Duodenal mucosa (tissue), 2 donors: ENCODE measurements at regions not wholly inside any gene's neighbourhood (a gene's known extent, or its start where the extent isn't known, plus 50 kb on each side); places are given as distances from the start of the nearest gene placed in this dataset.

Experiments
- H3K27ac ChIP-seq: one replicate; pipeline ENCODE4 v1.7.0; 2013; ENCODE audit warnings: low read depth, low read length
- H3K27me3 ChIP-seq, 2 donors: one replicate each; pipeline ENCODE4 v1.7.0; 2013; ENCODE audit warnings: low read length in 2 of 2, control low read depth in 1 of 2; ENCODE audit not compliant: insufficient read depth in 2 of 2, control insufficient read depth in 1 of 2
- H3K36me3 ChIP-seq, 2 donors: one replicate each; pipeline ENCODE4 v1.7.0; 2013; ENCODE audit warnings: low read length in 2 of 2, control low read depth in 1 of 2; ENCODE audit not compliant: insufficient read depth in 2 of 2, control insufficient read depth in 1 of 2
- H3K4me1 ChIP-seq, 2 donors: one replicate each; pipeline ENCODE4 v1.7.0; 2013; ENCODE audit warnings: low read length in 2 of 2, control low read depth in 1 of 2; ENCODE audit not compliant: insufficient read depth in 2 of 2, control insufficient read depth in 1 of 2
- H3K4me3 ChIP-seq, 2 donors: one replicate each; pipeline ENCODE4 v1.7.0; 2013; ENCODE audit warnings: low read length in 2 of 2, low read depth in 1 of 2
- H3K9ac ChIP-seq, 2 donors: one replicate each; pipeline ENCODE4 v1.7.0; 2013; ENCODE audit warnings: low read length in 2 of 2, low read depth in 1 of 2
- H3K9me3 ChIP-seq, 2 donors: one replicate each; pipeline ENCODE4 v1.7.0; 2013; ENCODE audit warnings: low read length in 2 of 2, control low read depth in 1 of 2; ENCODE audit not compliant: control insufficient read depth in 1 of 2

DNA sequence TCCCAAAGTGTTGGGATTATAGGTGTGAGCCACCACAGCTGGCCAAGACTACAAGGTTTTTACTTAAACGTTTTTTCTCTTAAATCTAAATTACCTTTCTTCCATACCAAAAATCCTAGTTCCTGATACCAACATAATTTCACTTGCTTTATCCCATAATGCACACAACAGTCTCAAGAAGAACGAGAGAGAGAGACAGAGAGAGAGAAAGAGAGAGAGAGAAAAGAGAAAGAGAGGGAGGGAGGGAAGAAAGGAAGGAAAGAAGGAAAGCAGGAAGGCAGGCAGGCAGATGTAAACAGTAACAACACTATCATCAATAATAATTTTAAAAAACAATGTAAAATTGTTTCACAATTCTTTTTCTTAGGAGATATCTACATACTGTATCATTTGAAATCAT, 118.4 kb downstream of the BTG1 start:
- no peaks in the 10 kb centered on the region for H3K36me3 ChIP-seq
- no peaks in the 10 kb centered on the region for H3K27me3 ChIP-seq
- no peak overlapping the region for H3K9ac ChIP-seq
- no peak overlapping the region for H3K4me3 ChIP-seq
- no peak overlapping the region for H3K27ac ChIP-seq
- H3K4me1 ChIP-seq = peaks cover 0 to 3% of the 10 kb centered on the region in 2 donors
- H3K9me3 ChIP-seq = no peaks in the 10 kb centered on the region

DNA sequence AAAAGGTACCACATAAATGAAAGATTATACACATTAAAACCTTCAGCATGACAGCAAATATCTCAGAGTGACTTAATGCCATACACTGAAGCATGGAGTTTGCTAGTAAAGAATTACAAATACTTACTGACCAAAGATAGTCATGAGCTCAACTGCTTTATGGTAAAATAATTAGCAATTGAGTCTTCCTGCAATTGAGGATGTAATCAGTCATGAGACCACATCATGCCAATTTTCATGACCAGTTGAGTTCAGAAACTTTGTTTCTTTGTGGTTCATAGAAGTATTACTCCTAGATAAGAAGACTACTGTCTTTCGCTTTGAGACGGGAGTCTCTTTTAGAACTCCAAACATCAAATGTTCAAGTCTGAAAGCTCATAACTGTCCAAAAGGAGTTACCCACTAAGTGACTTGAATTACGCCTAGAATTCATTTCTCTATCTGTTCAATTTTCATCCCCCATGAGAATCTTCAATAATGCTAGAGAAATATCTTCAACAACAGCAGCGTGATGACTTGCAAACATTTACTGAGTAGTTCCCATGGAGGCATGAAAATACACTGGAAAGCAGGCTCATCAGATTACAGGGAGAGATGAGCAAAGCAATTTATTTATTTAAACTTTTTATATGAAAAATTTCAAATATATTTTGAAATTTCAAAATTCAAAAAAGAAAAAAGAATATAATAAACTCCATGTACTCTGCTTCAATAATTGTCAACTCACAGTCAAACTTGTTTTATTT, 120.0 kb downstream of the BTG1 start:
- Histone ChIP-seq H3K9me3 (no peaks in the 10 kb centered on the region), H3K4me3 (no peak overlapping the region), H3K27me3 (no peaks in the 10 kb centered on the region), H3K4me1 (peaks cover 0 to 3% of the 10 kb centered on the region in 2 donors), H3K36me3 (no peaks in the 10 kb centered on the region), H3K27ac (no peak overlapping the region), H3K9ac (no peak overlapping the region)

DNA sequence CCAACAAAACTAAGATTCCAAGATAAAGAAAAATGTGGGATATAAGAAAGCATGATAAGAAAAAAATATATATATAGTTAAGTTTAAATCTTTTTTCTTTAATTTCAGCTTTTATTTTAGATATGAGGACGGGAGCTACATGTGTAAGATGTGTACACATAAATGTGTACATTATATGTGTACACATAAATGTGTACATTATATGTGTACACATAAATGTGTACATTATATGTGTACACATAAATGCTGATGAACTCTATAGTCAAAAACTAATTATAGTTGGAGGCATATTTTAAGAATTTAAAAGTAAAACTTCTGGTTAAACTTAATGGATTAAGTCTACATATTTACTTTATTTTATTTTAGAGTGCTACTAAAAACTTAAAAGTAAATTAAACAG, 123.6 kb downstream of the BTG1 start:
- Histone ChIP-seq H3K36me3 (no peaks in the 10 kb centered on the region), H3K9me3 (no peaks in the 10 kb centered on the region), H3K27me3 (no peaks in the 10 kb centered on the region), H3K9ac (no peak overlapping the region), H3K4me1 (no peaks in the 10 kb centered on the region), H3K4me3 (no peak overlapping the region), H3K27ac (no peak overlapping the region)

DNA sequence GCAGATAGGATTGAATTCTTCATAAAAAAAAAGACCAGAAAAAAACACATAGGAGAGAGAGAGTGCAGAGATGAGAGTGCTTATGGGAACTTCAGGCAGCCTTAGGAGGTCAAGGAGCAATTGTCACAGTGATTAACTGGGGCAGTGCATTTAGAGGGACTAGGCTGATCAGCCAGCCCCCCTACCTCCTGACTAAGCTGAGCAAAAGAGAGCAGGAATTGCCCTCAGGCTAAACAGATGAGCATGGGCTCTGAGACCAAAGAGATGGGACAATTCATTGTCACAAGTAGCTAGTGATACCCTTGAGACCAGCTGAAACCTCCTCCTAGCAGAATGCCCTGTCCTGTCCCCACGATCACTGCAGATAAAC, 124.0 kb downstream of the BTG1 start:
- no peaks in the 10 kb centered on the region for H3K9me3 ChIP-seq
- no peak overlapping the region for H3K9ac ChIP-seq
- no peak overlapping the region for H3K27ac ChIP-seq
- no peaks in the 10 kb centered on the region for H3K27me3 ChIP-seq
- H3K4me3 ChIP-seq = no peak overlapping the region
- no peaks in the 10 kb centered on the region for H3K4me1 ChIP-seq
- no peaks in the 10 kb centered on the region for H3K36me3 ChIP-seq

DNA sequence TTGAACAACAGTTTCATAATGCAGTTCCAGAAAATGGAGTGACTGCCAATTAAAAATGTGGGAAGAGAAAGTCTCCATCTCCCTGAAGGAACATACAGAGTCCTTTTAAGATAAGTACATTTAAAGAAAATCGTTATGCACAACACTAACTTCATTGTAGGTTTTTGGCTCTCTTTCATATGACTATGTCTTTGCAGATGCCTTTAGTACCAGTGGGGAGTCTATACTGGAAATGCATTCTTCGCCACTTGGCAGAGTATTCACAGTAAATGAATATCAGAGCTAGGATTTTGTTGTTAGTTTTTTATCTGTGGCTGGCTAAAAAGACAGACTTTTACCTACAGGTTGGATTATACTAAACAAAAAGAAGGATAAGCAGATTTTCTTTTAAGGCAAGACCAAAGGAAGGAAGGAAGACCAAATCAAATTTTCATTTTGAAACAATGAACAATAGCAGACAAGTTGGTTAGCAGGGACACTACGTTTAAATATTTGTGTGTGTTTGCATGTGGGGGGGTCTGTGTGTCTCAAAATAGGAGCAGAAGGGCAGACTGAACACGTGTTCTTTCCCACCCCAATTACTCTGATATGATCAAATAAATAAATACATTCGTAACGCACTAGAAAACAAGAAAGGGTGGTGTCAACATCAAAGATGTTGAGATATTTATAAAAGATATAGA, 124.5 kb downstream of the BTG1 start:
- no peaks in the 10 kb centered on the region for H3K27me3 ChIP-seq
- no peak overlapping the region for H3K4me3 ChIP-seq
- H3K9ac ChIP-seq = no peak overlapping the region
- no peaks in the 10 kb centered on the region for H3K9me3 ChIP-seq
- H3K27ac ChIP-seq = no peak overlapping the region
- no peaks in the 10 kb centered on the region for H3K4me1 ChIP-seq
- no peaks in the 10 kb centered on the region for H3K36me3 ChIP-seq

DNA sequence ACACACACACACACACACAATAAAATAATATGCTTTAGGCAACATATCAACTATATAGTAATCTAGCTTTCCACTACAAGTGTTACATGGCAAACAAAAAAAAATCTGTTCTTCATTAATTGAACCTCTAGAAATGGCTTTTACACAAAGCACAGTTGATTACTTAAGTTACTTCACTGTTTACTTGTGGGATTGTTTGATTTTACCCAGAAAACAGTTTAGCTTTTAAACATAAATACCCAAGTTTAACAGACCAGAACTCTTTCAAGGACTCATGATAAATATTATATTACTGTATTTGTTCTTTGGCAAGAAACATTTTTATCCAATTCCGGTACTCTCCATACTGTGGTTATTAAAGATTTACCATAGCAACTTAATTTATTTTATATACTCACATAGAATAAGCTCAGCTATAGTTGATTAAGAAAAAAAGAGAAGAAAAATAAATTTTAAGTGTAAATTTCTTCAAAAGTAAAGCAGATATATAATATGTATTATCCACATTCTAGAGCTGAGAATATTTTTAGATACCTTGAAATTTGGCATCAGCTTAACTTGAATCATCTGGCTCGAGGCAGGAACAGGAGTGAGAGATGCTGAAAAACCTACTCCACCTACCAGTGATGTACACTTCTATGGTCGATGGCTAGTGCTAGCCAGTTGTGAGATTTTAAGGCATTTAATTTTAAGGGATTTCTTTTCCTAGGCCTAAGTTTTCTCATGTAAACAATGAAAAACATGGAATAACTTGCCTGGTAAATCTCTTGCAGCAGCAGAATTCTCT, 126.0 kb downstream of the BTG1 start:
- no peak overlapping the region for H3K9ac ChIP-seq
- H3K27me3 ChIP-seq = no peaks in the 10 kb centered on the region
- H3K36me3 ChIP-seq = no peaks in the 10 kb centered on the region
- H3K27ac ChIP-seq = no peak overlapping the region
- H3K9me3 ChIP-seq = no peaks in the 10 kb centered on the region
- H3K4me3 ChIP-seq = no peak overlapping the region
- H3K4me1 ChIP-seq = no peaks in the 10 kb centered on the region

DNA sequence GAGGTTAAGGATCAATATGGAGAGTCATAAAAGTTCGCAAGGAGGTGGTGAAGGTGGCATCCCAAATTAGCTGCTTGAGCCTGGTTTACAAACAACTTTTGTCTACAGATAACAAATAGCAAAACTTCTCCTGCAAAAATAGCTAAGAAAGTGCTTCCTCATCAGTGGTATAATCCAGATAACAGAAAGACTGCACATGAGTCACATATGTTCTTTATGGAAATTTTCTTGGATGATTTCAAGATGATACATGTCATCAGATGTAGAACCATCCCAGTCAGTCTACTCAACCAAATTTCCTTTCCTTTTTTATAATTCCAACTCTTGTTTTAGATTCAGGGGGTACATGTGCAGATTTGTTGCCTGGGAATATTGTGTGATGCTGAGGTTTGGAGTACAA, 133.0 kb downstream of the BTG1 start:
- no peak overlapping the region for H3K4me3 ChIP-seq
- no peak overlapping the region for H3K9ac ChIP-seq
- H3K36me3 ChIP-seq = no peaks in the 10 kb centered on the region
- H3K4me1 ChIP-seq = peaks cover 0 to 4% of the 10 kb centered on the region in 2 donors
- no peaks in the 10 kb centered on the region for H3K9me3 ChIP-seq
- no peaks in the 10 kb centered on the region for H3K27me3 ChIP-seq
- no peak overlapping the region for H3K27ac ChIP-seq

DNA sequence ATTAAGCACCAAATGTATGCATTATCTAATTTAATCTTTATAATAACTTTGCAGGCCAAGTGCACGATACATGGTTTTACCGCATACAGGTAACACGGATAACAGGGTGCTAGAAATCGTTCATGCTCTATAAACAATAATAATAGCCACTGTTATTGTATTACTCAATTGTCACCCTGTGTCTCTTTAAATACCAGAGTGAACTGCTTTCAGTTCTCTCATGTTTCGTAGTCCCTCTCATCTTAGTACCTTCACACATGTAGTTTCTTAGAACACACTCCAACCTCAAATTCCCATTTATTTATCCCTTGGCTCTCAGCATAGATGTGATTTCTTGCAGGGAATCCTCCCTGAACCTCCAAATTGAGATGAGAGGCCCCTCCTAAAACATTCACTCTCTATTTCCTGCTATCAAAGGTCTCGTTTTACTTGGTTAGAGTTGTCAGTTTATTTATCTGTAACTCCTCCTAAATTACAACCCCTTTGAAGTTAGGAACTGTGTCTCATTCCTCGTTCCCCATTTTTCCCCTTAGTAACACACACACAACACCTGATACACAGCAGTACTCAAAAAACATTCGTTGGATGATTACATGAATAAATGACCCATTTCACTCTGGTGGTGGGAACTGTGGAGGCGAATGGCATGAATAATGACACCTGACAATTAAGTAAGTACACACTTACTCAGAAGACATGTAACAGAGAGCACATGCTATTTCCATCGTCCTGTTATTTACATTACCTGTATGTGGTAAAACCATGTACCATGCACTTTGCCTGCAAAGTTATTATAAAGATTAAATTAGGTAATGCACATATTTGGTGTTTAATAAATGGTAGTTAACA, 134.6 kb downstream of the BTG1 start:
- no peaks in the 10 kb centered on the region for H3K9me3 ChIP-seq
- no peak overlapping the region for H3K9ac ChIP-seq
- H3K36me3 ChIP-seq = no peaks in the 10 kb centered on the region
- no peak overlapping the region for H3K27ac ChIP-seq
- H3K27me3 ChIP-seq = no peaks in the 10 kb centered on the region
- H3K4me3 ChIP-seq = no peak overlapping the region
- peaks cover 0 to 4% of the 10 kb centered on the region in 2 donors for H3K4me1 ChIP-seq

DNA sequence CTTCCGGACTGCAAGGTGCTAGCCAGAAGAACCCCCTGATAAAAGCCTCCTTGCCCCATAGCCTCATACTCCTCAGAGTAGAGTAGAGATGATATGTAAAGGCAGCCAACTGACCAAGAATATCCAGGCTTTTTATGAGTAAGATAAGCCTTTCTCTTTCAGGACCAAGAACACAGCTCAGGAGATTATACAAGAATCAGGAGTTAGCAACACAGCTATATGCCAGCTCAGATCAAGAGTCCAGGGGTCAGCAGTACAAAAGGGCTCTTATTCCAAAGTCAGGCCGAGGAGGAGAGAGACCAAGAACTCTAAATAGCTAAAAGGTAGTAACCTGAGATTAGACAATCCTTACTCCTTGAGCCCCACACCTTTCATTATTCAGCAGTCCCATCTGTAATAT, 135.3 kb downstream of the BTG1 start:
- Histone ChIP-seq H3K9ac (no peak overlapping the region), H3K4me3 (no peak overlapping the region), H3K4me1 (peaks cover 0 to 4% of the 10 kb centered on the region in 2 donors), H3K27me3 (no peaks in the 10 kb centered on the region), H3K27ac (no peak overlapping the region), H3K36me3 (no peaks in the 10 kb centered on the region), H3K9me3 (no peaks in the 10 kb centered on the region)
